Stimulated activated naive CD4-positive, alpha-beta T cell (primary cell): ENCODE measurements at regions not wholly inside any gene's neighbourhood (a gene's known extent, or its start where the extent isn't known, plus 50 kb on each side); places are given as distances from the start of the nearest gene placed in this dataset.
"Not testable (repeated sequence)": the region's sequence is repeated elsewhere in the genome, so short reads cannot be mapped to it uniquely, and the experiment has no call there.

Experiments
- DNase-seq, 6 experiments: peaks; one replicate each; lab custom pipeline; 2025; lab: John Stamatoyannopoulos, UW

DNA sequence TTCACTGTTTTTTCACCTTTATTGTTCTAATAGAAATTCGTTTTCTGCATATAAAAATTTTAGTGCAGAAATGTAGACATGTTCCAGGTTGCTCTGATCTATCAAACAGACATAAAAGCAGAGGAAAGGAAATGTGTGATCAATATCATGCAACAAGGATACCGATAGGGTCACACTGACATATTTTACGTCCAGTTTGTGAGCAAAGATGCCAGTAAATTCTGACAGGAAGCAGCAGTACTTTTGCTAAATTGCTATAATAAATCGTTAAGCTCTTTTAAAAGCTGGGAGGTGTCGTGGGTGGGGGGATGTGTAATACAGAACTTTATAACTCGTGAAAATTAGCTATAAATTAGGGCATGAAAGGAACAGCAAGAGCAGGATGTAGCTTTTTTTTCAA is 955.2 kb downstream of the BRINP3 start:
- DNase-seq = no peak

DNA sequence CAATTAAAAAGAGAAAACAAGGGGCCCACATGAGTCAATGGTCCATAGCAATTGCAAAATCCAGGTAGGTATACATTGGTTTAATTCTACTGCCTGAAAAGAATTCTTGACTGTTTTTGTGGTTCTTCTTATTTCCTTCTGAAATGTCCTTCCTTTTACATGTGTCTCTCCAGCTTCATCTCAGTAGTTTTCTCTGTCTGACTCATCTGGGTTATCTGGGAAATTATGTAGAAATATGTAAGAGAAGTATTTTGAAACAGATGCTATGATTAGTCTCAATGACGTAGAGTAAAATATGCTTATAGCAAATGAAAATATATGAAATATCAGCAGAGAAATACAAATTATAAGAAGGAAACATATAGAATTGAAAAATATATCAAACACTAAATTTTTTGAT is 953.2 kb downstream of the BRINP3 start:
- DNase-seq = no peak

DNA sequence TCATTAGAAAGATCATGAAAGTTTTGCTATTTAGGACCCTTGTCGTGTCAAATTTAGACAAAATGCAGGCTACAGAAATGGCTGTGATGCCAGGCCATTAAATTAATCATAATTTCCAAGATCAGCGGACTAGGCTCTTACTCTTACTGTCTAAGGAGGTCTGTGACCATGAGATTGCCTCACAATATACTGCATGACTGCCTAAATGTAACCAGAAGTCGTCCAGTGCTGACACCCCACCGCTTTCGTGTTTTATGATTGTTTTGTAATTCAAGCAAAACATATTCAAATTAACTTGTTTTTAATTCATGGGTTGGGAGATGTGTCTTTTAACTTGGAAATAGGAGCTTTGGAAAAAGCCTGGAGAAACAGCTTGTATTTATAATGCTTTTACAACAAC is 947.5 kb downstream of the BRINP3 start:
- DNase-seq = no peak

DNA sequence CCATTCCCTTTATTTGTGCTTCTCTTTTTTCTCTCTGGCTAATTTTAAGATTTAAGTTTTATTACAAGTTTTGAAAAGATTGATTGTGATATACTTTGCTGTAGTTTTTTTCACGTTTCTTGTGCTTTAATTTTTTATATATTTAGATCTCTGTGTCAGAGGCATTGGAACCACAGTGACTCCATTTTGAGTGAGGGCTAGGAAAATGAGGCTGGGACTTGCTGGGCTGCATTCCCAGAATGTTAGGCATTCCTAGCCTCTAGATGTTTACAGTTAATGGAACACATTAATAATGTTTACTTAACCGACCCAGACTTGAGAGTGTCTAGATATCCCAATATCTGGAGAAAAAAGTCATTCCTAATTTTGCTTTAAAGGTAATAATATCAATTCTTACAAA is 939.4 kb downstream of the BRINP3 start:
- DNase-seq = no peak

DNA sequence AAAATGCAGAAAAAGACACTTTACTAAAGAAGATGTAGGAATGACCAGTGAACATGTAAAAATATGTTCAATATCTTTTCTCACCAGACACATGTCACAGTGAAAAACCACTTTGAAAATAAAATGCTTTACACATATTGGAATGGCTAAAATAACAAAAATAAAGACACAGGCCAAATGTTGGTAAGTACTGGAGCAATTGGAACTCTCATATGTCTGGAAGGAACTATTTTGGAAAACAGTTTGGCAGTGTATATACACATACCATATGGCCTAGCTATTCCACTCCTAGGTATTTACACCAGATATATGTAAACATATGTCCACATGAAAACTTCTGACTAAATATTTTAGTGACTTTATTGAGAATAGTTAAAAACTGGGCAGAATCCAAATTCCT is 927.2 kb downstream of the BRINP3 start:
- no peak for DNase-seq

DNA sequence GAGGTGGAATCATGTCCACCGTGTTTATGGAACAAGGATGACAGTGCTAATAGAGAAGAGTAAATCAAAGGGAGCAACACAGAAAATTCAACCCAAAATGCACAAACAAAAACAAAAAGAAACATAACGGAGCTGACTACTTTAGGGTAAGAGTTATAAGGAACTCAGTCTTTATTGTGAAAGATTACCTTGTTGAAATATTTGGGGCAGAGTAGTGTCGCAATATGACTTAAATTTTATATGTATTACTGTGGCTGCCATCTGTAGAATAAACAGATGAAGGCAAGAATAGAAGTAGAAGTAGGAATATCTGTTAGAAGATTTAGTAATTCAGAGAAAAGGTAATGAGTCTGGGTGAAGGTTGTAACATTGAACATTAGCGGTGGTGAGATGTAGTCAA is 913.9 kb downstream of the BRINP3 start:
- DNase-seq = no peak

DNA sequence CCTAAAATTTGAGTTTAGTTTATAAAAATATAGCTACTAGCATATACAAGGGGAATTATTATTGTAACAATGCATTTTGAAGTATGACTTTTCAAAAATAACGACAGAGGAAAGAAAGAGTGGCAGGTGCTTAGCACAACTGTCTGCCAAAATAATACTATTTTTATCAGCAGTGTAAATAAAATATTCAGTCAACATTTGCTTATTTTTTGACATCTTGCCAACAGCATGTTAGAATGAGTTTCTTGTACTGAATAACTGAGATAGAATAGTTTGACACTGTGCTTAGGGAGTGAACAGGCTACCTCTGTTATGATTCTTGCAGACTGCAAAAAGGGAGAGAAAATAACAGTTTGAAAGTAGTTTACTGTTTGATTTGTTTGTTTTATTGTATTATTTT is 909.8 kb downstream of the BRINP3 start:
- DNase-seq = no peak

DNA sequence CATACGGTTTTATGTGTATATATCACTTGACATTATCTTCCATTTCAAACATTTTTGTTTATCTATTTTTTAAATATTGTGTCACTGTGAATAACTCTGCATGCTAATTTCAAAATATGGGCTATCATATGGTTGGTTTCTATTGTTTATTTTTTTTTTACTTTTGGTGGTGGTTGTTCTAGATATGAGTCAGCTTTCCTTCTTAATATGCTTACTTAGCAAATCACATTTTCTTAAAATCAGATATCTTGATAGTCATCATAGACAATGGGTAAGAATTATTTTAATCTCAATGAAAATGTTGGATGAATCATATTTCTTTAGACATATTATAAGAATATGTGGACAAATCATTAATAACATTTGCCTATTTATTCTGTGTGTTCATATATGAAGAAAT is 881.5 kb downstream of the BRINP3 start:
- no peak for DNase-seq

DNA sequence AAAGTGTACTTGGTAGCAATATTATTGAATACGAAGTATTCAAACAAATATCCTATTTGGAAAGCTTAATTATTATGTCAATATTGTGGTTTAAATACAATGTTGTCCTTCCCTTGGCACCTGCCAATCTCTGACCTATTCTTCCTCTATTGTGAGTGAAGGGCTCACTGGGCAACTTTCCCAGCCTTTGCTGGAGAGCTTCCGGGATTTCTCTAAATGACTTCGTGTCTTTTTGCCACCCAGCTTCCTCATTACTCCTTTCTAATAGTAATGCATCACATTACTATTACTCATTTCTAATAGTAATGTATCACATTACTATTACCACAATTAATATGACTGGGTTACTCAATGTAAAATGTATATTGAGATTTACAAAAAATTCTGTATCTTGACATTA is 880.6 kb downstream of the BRINP3 start:
- DNase-seq = no peak

DNA sequence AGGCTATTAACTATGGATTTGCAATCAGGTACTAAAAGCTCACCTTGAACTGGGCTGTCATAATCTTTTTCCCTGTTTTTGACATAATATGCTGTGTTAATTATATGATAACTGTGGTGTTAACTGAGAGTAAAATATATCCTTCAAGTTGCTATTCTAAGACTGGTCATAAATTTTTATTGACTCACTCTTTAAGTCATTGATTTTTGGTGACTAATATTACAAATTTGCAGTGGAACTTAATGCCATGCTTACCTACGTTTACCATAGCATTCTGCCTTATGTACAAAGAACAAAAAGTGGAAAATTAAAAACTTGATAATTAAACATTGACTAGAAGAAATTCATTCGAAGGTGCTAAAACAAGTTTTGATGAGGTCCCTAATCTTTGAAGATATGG is 872.4 kb downstream of the BRINP3 start:
- no peak for DNase-seq

DNA sequence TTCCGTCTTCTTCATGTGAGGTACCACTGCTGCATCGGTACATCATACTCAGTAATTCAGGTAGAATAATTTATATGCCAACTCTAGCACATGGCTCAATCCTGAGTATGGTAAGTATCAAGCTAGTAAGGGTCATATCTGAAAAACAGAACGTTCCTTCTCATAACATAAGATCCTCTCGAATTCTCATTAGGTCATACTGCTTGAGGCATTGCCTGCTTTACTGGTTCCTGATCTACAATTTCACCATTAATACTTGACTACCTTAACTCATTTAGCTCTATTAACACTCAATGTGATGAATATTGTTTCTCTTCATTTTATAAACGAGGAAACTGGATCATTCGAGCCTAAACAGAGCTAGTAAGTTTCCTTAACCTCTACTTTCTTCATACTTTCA is 871.6 kb downstream of the BRINP3 start:
- DNase-seq = no peak

DNA sequence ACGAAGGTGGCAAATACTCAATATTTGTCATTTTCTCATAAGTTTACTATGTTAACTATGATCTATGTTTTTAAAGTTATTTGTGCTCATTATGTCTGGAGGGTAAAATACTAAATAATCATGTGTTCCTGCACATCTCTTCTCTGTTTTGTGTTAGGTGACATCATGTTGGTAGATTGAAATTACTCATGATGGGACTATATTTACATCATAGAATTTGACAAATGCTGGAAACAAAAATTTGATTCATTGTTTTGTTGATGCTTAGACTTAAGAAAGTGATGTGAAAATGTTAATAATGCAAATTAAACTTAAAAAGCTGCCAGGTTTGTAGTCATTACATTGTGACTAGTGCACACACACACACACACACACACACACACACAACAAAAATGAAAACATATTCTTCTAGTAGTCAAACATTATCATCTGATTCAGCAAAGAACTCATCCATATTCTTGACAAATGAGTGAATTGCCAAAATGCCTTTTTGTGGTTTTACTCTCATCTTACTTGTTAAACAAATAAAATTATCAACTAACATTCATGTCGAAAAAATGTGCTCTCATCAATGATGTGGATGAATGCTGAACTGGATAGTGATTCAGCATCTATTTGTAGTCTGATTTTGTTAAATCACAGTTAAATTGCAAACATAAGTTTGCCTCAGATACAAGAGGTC is 870.7 kb downstream of the BRINP3 start:
- DNase-seq = no peak

DNA sequence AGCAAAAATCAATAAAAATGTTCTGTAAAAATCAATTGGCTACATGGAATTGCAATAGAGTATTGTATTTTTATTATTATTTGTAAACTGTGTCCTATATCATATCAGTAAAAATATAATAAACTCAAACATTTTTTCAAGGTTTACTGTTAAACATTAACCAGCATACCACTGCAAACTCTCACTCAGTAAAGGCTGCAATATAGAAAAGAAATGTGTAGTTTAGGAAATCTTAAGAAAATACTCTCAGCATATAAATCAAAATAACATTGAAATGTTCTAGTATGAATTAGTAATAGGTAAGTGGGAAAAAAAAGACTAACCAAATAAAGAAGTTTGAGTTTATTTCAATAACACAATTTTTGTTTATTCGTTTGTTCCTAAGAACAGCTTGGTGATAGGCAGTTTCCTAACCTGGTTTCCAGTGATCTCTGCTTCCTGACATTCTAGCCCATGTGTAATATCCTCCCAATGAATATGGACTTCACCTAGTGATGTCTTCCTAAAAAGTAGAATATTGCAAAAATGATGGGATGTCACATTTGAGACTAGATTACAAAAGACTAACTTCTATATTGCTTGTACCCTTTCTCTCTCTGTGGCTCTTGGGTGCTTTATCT is 870.1 kb downstream of the BRINP3 start:
- no peak for DNase-seq

DNA sequence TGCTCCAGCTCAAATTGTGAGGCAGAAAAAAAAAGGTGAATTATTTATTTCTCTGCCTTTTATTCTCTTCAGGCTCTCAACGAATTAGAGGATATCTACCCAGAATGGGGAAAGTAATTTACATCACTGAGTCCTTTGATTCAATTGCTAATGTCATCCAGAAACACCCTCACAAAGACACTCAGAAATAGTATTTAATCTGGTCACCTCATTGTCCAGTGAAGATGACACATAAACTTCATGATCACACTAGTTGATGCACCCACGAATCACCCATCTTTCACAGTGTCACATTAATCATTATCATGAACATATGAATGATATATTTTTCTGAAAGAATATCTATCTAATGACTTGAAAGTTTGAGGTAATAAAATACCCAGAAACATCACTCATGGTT is 868.5 kb downstream of the BRINP3 start:
- no peak for DNase-seq

DNA sequence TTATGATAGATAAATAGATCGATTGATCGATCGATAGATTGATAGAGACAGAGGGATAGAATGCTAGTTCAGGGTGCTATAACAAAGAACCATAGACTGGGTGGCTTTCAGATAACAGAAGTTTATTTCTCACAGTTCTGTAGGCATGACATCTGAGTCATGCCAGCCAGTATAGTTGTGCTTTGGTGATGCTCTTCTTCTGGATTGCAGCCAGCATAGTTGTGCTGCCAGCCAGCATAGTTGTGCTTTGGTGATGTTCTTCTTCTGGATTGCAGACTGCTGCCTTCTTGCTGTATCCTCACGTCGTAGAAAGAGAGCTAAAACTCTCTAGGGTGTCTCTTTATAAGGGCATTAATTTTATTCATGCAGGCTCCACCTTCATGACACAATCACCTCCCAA is 860.8 kb downstream of the BRINP3 start:
- DNase-seq = no peak

DNA sequence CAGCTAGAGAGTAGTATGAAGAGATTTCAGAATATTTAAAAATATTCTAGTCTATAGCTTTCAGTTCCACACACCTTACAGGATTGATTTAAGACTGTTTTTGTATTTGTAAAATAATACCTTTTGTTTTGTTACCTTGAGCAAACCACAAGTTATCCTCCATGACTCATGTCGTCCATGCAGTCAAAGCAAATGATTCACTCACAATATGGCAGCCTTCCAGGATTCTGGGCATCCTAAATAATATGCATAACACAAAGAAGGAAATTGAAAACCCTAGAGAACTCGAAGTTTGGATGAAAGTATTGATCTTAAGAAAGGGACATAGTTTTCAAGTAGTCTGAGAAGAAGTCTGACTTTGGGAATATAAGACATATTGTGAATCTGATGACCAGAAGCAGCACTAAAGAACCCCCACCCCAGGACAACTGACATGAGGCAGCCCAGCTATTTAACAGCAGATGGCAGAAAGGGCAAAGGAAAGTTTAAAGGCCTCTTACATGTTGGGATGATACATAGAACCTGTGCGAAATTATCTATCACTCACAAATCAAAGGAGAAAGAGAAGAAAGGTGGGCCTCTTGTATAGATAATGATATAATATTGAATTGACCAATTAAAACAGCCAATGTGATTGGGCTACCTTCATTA is 857.9 kb downstream of the BRINP3 start:
- DNase-seq = no peak

DNA sequence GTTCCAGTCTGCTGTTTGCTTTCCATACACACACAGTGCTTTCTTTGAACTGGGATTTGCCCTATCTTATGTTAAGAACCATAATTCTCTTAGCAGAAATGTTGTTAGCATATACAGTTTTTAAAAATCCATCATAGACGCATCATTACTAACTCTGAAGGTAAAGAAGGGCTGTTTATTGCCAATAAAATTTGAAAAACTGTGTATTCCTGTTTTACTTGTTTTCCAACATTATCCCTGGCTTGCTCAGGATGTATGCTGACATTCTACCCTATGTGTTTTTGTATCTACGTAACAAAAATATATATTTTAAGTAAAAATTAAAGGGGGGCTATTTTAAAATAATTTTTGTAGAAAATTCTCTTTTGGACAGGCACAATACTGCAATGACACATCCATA is 857.2 kb downstream of the BRINP3 start:
- no peak for DNase-seq

DNA sequence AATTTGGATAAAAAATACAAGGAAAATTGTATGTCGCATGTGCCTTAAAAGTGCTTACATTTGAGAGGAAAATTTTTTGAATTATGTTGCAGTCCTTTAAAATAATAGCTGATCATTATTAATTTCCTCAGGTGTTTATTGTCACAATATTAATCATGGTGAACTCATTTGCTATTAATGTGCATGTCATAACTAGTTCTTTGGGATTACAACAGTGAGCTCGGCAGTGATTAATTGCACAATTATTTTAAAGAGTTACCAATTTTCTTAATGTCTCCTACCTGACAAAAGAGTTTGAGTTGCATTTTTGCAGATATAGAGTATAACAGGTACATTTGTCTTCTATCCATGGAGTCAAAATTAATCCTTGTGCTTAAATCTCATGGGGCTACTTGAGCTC is 854.3 kb downstream of the BRINP3 start:
- DNase-seq = no peak

DNA sequence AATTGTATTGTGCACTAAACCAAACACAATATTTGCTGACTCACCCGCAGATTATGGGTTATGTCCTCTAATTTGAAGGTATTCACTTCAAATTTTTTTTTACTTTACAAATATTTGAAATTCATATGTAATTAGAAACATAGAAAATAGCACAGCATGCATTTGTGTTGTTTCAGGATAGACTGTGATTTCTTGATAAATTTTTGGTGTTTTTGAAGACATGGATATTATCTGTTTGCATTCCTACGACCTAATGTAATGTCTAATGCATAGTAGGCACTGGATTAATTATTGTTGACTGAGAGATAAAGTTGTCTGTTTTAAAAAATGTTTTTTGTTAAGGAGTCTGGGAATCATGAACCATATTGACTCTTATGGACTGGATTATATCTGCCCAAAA is 850.2 kb downstream of the BRINP3 start:
- DNase-seq = no peak

DNA sequence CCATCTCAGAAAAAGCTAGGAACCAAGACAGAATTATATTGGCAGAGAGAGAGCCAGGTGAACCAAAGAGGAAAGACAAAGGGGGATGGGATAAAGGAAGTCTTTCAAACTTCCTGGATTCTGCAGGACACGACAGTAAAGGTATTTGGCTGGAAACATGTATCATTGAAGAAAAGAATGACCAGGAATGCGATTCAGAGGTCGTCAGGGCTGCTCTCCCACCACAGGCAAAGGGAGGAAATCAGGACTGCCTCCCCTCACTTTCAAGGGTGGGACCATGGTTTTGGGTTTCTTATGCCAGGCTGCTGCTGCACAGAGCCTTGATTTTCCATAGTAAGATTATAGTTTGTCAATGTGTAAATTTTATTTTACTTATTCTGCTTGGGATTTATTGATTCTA is 848.8 kb downstream of the BRINP3 start:
- no peak for DNase-seq

DNA sequence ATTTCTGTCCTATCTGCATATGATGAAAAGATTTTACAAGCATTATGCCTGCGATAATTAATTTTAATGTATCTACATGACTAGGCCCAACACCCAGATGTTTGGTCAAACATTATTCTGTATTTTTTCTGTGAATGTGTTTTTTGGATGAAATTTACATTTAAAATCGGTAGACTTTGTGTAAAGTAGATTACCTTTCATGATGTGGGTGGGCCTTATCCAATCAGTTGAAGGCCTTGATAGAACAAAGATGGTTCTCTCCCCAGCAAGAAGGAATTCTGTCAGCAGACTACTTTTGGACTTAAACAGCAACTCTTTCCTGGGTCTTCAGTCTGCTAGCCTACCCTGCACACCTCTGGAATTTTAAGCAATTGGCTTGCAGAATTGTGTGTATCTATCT is 844.0 kb downstream of the BRINP3 start:
- DNase-seq = no peak

DNA sequence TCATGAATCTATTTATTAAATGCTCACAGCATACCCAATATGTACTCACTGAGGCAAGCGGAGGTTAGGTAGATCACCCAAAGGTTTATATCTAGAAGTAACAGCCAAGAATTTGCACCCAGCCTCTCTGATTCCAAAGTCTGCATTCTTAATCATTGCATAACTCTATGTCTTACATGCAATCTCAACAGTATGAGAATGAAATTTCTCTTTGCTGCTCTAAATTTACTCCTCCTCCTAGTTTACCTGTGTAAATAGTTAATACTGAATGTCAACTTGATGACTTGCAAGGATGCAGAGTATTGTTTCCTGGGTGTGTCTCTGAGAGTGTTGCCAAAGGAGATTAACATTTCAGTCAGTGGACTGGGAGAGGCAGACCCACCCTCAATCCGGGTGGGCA is 840.6 kb downstream of the BRINP3 start:
- no peak for DNase-seq

DNA sequence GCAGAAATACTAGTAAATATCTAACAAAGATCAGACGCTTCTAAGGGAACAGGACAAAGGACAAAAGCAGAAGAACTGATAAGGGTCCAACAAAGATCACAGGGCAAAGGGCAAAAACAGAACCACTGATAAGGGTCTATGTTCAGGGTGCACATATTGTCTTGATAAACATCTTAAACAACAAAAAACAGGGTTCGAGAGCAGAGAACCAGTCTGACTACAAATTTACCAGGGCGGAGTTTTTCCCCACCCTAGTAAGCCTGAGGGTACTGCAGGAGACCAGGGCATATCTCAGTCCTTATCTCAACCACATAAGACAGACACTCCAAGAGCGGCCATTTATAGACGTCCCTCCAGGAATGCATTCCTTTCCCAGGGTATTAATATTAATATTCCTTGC is 833.5 kb downstream of the BRINP3 start:
- not testable (repeated sequence) for DNase-seq

DNA sequence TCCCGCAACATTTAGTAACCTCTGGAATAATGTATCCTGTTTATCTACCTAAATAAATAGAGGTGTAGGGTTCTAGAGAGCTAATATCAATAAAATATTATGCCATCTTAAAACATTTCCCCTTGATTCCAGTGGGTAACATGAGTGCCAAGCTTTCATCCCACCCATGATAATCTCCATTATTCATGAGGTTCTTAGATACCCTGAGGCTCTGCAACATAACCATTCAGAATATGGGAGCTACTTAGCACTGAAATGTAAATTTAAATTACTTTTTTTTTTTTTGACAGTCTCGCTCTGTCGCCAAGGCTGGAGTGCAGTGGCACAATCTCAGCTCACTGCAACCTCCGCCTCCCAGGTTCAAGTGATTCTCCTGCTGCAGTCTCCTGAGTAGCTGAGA is 832.7 kb downstream of the BRINP3 start:
- no peak for DNase-seq
